Glutamatergic neuron (in vitro differentiated cells): ENCODE measurements at regions not wholly inside any gene's neighbourhood (a gene's known extent, or its start where the extent isn't known, plus 50 kb on each side); places are given as distances from the start of the nearest gene placed in this dataset.

Experiments used
- DNase-seq: peaks from one replicate; pipeline ENCODE4 v3.0.0; 2022
- H3K27ac Mint-ChIP-seq: one replicate; pipeline ENCODE4 v1.8.0; 2020; ENCODE audit warnings: mild to moderate bottlenecking, mixed read lengths, inconsistent platforms; ENCODE audit not compliant: unreplicated experiment
- H3K27me3 Mint-ChIP-seq: one replicate; pipeline ENCODE4 v1.8.0; 2020; ENCODE audit warnings: mild to moderate bottlenecking, moderate library complexity, mixed read lengths, inconsistent platforms; ENCODE audit not compliant: unreplicated experiment
- H3K36me3 Mint-ChIP-seq: one replicate; pipeline ENCODE4 v1.8.0; 2020; ENCODE audit warnings: mild to moderate bottlenecking, mixed read lengths, inconsistent platforms; ENCODE audit not compliant: unreplicated experiment
- H3K4me1 Mint-ChIP-seq: one replicate; pipeline ENCODE4 v1.8.0; 2020; ENCODE audit warnings: mild to moderate bottlenecking, low read depth, mixed read lengths, inconsistent platforms; ENCODE audit not compliant: unreplicated experiment
- H3K4me3 Mint-ChIP-seq: one replicate; pipeline ENCODE4 v1.8.0; 2020; ENCODE audit warnings: mild to moderate bottlenecking, mixed read lengths, inconsistent platforms; ENCODE audit not compliant: unreplicated experiment
- H3K9me3 Mint-ChIP-seq: one replicate; pipeline ENCODE4 v1.8.0; 2020; ENCODE audit warnings: mild to moderate bottlenecking, moderate library complexity, mixed read lengths, inconsistent platforms; ENCODE audit not compliant: unreplicated experiment
- CTCF ChIP-seq: fragments of 200-600 bp; sonication (generic); IDR thresholded peaks from one replicate; pipeline ENCODE4 v1.5.0; 2021; ENCODE audit not compliant: partially characterized antibody, unreplicated experiment

GRCh38 chr18:29494371-29494770 lies 1317.4 kb upstream of the CDH2 start:
- Mint-ChIP-seq H3K27ac (no peak overlapping the region), H3K36me3 (no peaks in the 10 kb centered on the region), H3K4me1 (no peaks in the 10 kb centered on the region), H3K27me3 (no peaks in the 10 kb centered on the region), H3K4me3 (no peak overlapping the region), H3K9me3 (no peaks in the 10 kb centered on the region)
- no peak for DNase-seq
- TF ChIP-seq CTCF = no peak

GRCh38 chr18:29491907-29492306 lies 1315.0 kb upstream of the CDH2 start:
- TF ChIP-seq CTCF = no peak
- H3K9me3 Mint-ChIP-seq = no peaks in the 10 kb centered on the region
- no peak overlapping the region for H3K4me3 Mint-ChIP-seq
- no peaks in the 10 kb centered on the region for H3K36me3 Mint-ChIP-seq
- no peak for DNase-seq
- H3K27ac Mint-ChIP-seq = no peak overlapping the region
- H3K4me1 Mint-ChIP-seq = no peaks in the 10 kb centered on the region
- H3K27me3 Mint-ChIP-seq = no peaks in the 10 kb centered on the region

- no peak for TF ChIP-seq CTCF
- no peak for DNase-seq
- Mint-ChIP-seq H3K4me3 (no peak overlapping the region), H3K27me3 (no peaks in the 10 kb centered on the region), H3K9me3 (no peaks in the 10 kb centered on the region), H3K36me3 (no peaks in the 10 kb centered on the region), H3K4me1 (no peaks in the 10 kb centered on the region), H3K27ac (no peak overlapping the region)
Observed at GRCh38 chr18:29488617-29489016, 1311.7 kb upstream of the CDH2 start.

- no peaks in the 10 kb centered on the region for H3K27me3 Mint-ChIP-seq
Observed at GRCh38 chr18:29465526-29465925, 1288.6 kb upstream of the CDH2 start.

GRCh38 chr18:29459972-29460371 lies 1283.0 kb upstream of the CDH2 start:
- H3K27ac Mint-ChIP-seq = peak overlapping the region; percentile 40
- H3K27me3 Mint-ChIP-seq = peaks cover 1% of the 10 kb centered on the region
- no peak for DNase-seq
- H3K4me1 Mint-ChIP-seq = peaks cover 6% of the 10 kb centered on the region
- no peak for TF ChIP-seq CTCF
- no peaks in the 10 kb centered on the region for H3K9me3 Mint-ChIP-seq
- H3K4me3 Mint-ChIP-seq = no peak overlapping the region
- H3K36me3 Mint-ChIP-seq = no peaks in the 10 kb centered on the region

More at GRCh38 chr18:29465526-29465925, 1288.6 kb upstream of the CDH2 start:
- no peaks in the 10 kb centered on the region for H3K9me3 Mint-ChIP-seq
- no peaks in the 10 kb centered on the region for H3K36me3 Mint-ChIP-seq
- no peak overlapping the region for H3K4me3 Mint-ChIP-seq
- H3K4me1 Mint-ChIP-seq = peaks cover 1% of the 10 kb centered on the region
- H3K27ac Mint-ChIP-seq = no peak overlapping the region
- DNase-seq = no peak
- TF ChIP-seq CTCF = no peak
